NCI-H1694 treated with DMSO at 0.1 percent for 48 hours (cell line): ENCODE measurements at regions not wholly inside any gene's neighbourhood (a gene's known extent, or its start where the extent isn't known, plus 50 kb on each side); places are given as distances from the start of the nearest gene placed in this dataset.

Source experiments
- DNase-seq: peaks from one replicate; lab custom pipeline; 2025; lab: John Stamatoyannopoulos, UW

DNA sequence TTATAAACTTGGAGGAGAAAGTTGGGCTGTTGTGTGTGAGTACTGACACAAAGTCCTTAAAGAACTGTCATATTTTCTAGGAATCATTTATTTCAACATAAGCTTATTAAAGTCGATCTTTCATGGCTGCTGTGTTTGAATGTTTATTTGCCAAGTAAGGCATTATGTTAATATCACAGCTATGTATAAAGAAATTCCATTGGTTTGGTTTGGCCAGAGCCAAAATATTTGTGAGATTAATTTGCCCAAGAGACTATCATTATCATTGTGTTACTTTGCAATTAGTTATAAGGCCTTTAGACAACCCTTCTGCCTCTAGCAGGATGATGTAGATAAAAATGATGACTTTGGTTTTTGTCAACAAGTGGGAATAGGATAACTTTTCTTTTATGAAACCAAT lies 240.6 kb upstream of the NT5C1B start:
- DNase-seq: no peak

DNA sequence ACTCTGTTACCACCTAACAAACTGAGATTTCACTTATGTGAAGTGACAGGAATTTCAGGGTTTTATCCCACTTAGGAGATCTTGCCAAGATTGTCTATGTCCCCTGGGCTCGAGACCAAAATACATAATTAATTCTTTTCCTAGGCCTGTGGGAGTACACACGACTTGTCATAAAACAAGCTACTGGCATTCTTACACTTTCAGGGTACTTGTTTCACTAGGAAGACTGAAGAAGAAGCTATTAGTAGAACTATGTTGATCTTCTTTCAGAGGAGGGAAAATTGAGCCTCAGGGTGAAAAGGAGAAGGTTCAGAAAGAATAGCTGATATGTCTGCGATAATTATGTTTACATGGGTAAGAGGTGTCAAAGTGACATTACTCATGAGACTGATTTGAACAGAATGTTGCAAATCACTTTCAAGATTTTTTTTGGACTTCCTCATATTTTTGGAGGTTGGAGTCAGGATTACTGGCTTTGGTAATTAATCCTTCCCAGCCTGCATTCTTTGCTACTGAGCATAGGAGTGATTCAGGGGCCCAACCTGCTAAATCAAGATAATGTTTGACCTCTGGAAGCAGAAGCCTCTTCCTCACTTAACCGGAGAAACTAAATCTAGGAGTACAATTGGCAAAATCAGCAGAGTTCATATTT lies 240.0 kb upstream of the NT5C1B start:
- no peak for DNase-seq

DNA sequence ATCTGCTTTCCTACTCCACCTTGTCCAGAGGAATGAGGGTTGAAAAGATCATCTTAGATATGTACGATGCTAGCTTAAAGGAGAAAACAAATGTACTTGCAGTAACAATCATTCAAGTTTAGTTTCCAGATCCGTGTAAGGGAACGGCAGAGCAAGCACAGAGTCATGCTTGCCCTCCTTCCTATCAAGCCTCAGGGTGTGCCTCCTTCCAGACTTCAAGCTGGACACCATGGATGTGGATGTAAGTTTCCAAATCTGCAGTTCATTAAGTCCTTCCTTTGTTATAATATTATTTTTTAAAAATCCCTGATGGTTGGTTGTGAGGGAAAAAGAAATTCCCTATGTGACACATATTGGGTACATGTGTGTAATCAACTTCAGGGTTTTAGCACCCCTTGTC lies 238.9 kb upstream of the NT5C1B start:
- DNase-seq: no peak

DNA sequence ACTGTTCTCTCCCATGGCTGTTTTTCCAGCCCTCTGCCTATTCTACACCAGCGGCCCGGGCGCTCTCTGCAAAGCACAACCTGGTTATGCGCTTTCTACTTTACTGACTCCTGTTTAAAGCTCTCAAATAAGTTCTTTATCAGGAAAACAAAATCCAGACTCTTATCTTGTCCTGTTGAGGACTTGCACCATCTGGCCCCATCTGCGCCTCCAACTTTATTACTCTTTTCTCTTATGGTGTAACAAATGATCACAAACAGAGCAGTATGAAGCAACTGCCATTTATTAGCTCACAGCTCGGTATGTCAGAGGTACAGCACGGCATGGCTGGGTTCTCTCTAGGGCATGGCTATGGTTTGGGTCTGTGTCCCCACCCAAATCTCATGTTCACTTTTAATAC lies 236.5 kb upstream of the NT5C1B start:
- no peak for DNase-seq

DNA sequence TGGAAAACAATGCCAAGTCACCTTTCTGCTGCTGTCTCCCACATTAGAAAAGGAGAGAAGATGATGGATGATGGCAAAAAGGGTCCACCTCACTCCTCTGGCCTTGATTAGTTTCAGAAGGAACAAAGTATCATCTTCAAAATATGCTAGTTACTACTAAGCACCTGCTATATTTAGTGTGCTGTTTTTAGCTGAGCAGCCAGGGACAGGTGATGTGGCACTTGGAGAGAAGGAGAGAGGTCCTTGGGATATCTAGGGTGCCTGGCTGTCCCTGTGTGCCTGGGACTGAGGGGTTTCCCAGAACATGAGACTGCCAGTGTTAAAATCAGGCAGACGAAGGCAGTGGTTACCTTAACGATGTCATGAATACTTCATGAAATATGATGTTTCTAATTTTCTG lies 235.5 kb upstream of the NT5C1B start:
- DNase-seq: no peak

DNA sequence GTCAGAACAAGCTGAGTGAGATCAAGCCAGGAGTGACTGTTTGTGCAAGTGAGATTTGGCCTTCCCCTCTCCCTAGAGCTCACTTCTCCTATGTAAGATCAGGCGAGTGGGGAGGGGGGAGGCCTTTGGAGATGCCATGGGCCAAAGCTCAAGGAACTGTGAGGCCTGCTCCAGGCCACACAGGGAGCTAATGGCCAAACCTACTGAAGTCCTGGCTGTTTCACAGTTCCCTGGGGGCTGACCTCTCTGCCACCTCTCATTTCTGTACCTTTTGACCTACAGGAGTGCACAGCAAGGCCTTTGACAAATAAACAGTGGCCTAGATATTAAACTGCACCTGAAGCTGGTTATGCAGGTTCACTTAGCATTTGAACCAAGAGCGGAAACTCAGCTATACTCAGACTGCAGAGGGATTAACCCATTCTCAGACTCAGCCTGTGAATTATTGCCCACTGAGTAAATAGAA lies 235.0 kb upstream of the NT5C1B start:
- DNase-seq: no peak

DNA sequence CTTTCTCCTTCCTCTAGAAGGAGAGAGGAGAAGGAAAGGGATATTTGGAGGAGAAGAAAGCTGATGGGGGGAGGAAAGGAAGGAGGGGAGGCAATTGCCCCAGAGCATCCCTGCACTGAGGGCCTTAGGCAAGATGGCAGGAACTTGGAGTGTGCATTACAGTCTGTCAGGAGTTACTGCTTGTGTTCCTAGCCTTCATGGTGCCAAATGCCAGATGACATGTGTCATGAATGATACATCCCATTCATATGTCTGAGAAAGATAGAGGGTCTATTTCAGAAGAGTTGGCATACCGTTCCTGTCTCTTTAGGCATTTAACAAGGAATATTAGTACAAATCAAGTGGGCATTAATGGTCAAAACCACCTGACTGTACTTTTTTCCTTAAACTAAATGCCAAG lies 232.1 kb upstream of the NT5C1B start:
- no peak for DNase-seq

DNA sequence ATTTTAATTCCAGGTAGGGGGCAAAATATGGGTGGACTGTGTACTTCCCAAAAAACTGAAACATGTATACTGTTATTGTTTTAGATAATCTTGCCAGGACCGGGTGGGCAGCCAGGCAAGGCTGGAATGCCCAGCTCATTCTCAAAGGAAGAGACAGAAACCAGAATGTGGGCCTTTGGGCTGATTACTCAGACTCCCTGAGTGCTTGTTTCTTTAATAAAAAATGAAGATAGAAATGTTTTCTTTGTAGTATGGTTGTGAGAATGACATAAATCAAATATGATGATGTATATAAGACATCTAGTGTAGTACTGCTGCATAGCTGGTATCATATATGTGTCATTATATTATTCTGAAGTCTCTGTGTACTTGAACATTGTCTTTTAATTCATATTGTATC lies 231.6 kb upstream of the NT5C1B start:
- no peak for DNase-seq

DNA sequence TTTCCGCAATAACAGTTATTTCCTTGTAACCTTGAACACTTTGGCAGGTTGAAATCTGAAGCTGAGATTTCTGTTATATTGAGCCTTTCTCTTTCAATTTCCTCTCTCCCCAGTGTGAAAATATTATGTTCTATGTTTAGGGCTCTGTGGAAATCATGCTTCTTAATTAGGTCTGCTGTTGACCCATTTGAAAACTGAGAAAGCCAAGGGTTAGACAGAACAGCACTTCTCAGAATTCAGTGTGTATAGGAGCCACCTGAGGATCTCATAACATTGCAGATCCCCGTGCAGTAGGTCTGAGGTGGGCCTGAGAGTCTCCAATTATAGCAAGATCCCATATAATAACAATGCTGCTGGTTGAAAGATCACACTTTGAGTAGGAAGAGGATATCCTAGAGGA lies 230.2 kb upstream of the NT5C1B start:
- no peak for DNase-seq

DNA sequence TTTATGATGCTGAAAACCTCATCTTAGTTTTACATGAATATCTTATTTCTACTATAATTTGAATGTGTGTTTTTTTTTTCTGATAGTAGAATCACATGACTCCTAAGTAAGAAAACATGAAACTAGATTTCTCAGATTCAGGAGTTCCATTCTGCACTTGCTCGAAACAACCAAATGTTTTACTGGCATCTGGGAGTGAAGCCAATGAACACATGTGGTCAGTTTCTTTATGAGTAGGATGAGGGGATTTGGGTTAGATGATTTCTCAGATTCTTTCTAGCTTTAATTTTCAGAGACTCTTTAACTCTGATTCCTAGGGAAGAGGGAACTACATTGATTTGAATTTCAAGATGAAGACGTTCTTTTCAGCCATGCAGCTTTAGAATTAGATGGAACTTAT lies 225.0 kb upstream of the NT5C1B start:
- no peak for DNase-seq

DNA sequence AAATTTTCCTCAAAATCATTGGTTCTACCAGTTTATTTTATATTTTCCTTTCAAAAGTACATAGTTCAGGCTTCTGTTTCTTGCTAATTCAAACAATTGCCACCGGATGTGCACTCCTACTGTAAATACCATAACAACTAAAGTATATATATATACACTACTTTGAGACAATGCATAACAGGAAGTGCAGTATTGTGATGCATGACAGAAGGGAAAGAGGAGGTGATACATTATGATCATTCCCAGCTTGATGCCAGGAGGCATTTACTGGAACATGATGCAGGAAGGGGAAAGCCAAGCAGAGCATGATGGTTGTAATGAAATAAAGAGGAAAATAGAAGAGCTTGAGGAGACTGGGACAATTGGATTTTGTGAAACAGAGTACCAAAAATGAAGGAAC lies 215.2 kb upstream of the NT5C1B start:
- DNase-seq: no peak

DNA sequence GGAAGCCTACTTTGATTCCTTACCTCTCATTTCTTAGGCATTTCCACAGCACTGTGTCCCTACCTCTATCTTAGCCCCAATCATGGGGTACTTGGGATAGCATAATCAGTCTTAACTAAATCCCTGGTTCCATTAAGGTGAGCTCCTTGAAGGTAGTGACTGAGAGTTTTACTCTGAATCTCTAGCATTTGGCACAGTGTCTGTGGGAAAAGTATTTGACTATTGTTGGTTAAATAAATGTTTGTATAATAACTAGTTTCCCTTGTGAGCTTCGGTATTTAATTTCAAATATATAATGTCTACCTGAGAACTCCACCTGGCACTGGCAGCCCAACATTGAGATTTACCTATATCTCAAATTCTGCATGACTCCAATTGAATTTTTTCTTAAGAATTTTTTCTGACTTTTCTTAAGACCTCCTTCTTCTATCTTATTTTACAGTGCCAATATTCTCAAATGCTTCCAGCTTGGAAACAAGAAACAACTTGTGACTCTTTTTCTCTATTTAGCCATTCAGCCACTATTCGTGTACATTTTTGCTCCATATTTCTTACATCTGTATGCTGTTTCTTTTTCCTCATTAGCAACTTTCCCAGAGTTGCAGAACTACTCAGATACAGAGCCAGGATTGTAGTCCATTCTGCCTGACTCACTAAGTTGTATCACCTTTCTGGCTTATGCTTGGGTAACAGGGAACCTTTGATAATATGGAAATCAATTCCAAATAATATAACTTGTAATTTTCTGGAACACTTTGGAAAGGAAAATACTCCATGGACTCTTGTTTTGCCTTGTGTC lies 214.0 kb upstream of the NT5C1B start:
- DNase-seq: no peak

DNA sequence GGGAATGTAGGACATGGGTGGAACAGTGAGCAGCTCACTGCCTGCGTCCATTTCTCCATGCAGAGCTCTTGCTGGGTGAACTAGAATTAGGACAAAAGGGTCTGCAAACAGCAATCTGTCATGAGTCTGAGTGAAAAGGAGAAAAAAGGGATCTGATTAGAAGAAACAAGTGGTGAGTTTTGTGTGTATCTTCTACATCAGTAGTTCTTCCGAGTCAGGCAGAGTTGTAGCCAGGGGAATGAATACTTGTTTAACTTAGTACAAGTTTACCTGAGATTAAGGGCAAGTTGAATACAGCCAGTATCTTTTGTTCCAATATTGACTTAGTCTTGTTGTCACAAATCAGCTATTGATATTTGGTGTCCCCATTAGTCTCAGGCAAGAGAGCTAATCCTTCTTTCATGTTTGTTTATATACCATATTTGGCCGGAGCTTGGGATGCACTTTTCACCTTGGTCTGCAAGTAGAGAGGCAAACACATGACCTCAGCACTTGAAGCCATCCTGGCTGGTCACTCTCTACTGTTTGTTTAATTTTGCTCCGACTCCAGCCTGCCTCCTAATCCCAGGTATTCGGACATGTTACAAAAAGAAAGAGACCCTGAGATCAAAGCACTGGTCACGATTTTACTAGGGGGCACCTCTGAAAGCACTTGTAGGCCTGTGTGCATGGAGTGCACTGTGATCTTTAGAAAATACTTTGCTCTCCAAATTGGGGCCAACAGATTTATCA lies 211.0 kb upstream of the NT5C1B start:
- no peak for DNase-seq

DNA sequence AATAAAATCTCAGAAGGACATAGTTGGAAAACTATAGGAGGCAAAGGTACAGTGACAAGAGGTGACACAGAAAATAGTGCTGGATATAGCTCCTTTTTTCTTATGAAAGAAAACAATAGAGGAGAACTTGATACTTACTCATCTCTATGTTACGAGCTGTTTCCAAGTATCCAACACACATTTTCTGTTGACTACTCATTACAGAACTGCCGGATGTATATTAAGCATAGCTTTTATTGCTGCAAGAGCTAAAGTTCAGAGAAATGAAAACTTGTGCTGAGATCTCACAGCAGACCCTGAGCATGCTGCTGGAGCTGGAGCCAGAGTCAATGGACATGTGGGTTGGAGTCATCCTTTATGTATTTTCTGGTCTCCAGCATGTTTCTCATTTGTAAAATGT lies 210.0 kb upstream of the NT5C1B start:
- DNase-seq: no peak

DNA sequence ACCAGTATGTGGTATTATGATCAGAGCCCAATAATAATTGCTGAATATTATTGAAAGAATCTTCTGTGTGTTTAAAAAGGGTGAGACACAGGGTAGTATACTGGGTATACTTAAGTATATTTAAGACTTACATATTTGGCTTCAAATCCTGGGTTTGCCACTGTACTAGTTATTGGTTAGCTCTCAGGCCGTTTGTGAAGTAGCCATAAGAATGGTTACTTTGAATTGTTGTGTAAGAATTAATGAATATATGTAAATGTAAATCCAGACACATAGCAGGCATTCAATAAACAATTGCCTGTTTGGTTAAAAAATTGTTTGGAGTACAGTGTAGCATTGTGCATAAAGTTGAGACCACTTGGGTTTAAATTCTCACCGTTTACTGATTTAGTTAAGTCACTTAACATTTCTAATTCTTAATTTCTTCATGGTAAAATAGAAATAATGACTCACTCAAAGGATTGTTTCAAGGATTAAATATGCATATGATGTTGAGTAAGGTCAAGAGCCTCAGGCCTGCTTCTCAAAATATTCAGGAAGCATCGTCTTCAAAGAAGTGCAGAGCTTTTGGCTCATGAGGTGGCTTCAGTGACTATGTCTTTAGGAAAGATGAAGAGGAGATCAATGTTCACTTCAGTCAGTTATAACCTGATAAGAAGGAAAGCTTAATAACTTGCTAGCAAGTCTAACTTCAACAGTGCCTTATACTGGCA lies 207.9 kb upstream of the NT5C1B start:
- DNase-seq: no peak

DNA sequence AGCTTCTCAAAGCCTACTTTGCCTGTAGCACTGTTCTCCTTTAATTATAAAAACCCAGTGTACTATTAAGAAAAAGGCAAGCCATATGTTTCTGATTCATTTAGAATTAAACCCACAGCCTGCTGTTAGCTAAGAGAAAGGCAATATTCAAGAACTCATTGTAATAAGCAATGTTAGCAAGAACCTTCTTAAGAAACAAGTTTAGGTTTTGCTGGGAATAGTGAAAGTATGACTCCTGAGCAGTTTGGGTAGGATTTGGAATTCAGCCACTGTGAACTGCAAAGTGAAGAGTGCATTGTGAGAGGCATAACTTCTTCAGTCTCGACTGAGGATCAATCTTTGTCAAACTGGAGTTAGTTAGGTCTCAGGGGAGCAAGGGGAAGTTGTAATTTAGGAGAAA lies 206.5 kb upstream of the NT5C1B start:
- DNase-seq: no peak

DNA sequence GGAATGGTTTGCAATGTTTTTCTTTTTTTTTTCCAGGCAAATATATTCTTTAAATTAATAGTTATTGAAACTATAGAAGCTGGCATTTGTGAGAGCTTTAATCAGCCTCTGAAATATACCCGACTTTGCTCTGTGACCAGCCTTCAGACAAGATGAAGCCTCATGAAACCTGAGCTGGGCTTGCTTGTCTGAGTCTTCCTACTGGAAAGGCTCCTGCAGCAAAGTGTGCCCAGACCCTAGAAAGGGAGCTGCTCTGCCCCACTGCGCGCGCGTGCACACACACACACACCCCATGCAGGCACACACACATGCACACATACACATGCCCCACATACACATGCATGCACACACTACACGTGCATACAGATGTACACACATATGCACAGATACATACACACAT lies 203.3 kb upstream of the NT5C1B start:
- no peak for DNase-seq

DNA sequence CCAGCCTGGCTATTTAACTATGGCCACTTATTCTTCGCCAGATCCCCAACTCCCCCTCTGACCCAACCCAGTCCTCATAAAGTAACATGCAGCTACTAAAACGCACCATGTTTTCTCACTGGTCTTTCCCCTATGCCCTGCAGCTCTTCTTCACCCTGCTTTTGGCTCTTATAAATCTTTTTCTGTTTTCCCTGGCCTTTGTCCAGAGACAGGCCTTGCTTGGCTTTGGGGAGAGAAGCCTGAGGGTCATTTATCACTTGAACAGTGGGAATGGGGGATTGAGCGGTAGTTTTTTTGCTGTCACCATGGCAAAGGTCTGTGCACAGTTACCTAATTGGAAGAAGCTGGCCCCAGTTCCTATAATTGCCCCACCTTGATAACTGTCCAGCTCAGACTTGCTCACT lies 202.9 kb upstream of the NT5C1B start:
- no peak for DNase-seq

DNA sequence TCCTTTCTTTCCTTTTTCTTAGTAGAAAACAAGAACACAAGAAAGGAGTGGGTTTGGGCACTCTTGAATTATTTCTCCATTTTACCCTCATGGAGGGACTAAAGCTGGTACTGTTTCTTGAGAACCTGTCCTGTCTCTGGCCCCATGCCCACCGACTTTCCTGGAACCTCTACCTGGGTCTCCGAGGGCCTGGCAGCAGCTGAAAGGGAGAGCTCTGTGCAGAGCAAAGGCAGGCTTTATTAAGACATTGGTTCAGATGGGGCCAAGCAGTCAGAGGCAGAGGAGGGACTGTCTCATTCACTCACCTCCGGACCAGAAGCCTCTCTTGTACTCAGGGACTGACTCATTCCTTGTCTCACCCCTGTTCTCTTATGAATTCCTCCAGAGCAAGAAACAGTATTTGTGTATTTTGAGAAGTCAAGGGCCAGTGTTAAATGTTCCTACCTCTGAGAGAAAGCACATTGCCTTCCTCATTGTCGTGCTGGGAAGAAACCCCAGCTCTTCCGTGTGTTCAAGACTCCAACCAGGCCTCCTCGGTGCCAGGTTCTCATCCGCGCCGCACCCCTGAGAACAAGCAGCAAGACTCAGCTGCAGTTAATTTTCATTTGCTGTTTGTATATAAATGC lies 201.9 kb upstream of the NT5C1B start:
- DNase-seq: no peak

DNA sequence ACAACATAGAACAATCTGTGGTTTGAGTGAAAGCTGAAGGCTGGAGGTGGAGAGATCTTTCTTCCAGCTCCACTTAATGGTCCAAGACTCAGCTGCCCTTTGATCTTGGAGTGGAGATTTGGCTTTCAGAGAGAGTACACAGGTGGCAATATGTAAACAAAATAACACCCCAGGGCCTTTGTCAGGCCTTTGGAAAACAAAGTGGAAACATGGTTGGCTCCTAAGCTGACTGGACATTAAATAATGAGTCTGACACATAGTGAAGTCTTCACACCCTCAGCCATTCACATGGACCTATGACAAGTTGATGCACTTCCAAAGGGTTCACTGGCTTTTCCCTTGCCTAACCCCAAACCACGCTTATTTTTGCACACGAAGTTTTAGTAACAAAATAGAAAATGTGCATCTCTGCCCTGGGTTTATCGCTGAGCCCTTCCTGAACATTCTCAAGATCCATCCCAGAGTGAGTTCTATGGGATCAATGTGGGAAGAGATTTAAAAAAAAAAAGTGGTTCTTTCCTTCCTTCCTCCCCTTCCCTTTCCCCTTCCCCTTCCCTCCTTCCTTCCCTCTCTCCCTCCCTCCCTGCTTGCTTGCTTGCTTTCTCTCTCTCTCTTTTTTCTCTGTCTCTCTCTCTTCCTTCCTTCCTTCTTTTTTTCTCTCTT lies 201.3 kb upstream of the NT5C1B start:
- no peak for DNase-seq

DNA sequence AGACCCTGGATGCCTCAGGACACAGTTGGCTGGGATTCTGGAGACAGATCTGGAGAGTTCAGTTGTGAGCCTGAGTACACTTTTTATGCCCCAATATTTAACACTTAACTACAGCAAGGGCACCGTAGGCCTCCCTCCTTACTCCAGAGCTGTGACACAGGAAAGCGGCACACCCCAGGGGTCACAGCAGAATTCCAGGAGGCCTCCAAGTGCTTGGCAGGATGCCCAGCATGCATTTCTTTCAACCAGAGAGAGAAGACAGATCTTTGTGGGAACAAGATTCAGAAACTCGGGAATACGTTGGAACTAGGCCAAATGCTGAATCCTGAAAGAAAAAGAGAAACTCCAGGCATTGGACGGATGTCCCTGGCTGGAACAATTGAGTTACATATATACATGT lies 199.2 kb upstream of the NT5C1B start:
- no peak for DNase-seq

DNA sequence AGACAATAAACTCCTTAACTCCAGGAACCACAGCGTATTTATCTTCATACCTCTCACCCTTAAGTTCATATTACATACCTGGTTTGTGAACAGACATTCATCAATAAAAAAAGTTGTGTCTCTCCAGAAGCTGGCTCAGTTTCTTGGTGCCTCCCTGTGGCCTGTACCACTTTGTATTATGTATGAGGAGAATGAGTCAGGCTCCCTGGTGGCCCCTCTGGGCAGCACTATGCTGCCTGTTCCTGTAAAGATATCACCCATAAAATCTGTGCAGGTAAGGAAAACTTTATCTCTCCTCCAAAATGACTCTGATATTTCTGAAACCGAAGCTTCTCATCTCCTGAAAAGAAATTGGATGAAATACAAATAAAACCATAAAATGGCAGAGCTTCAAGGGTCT lies 198.4 kb upstream of the NT5C1B start:
- no peak for DNase-seq
